Esophagus squamous epithelium (tissue), 5 donors: ENCODE measurements at regions not wholly inside any gene's neighbourhood (a gene's known extent, or its start where the extent isn't known, plus 50 kb on each side); places are given as distances from the start of the nearest gene placed in this dataset.

Experiments used
- DNase-seq: peaks from one replicate; lab custom pipeline; 2025; lab: John Stamatoyannopoulos, UW
- H3K27ac ChIP-seq, 4 donors: fragments of 200-600 bp; sonication (generic); one replicate each; pipeline ENCODE4 v1.5.1; 2016 to 2019; ENCODE audit warnings: mild to moderate bottlenecking in 1 of 4
- H3K27me3 ChIP-seq, 4 donors: fragments of 200-600 bp; sonication (generic); 1 replicate in 3 of 4; 2 replicates in 1 of 4; pipeline versions ENCODE4 v1.5.1 to v1.6.0; 2017 to 2021; ENCODE audit warnings: antibody characterized with exemption in 1 of 4
- H3K36me3 ChIP-seq, 3 donors: fragments of 200-600 bp; sonication (generic); one replicate each; pipeline ENCODE4 v1.5.1; 2016 to 2019
- H3K4me1 ChIP-seq, 3 donors: fragments of 200-600 bp; sonication (generic); one replicate each; pipeline ENCODE4 v1.5.1; 2017 to 2019
- H3K4me3 ChIP-seq, 4 donors: fragments of 200-600 bp; sonication (generic); 1 replicate in 3 of 4; 2 replicates in 1 of 4; pipeline ENCODE4 v1.5.1; 2016 to 2019; ENCODE audit warnings: mild to moderate bottlenecking in 2 of 4, moderate library complexity in 1 of 4
- H3K9me3 ChIP-seq, 3 donors: fragments of 200-600 bp; sonication (generic); one replicate each; pipeline ENCODE4 v1.5.1; 2016 to 2019
- CTCF ChIP-seq, 6 experiments: fragments of 450-650 bp in 4 of 6; fragments of 200-600 bp in 2 of 6; sonication (generic) in 2 of 6; IDR thresholded peaks; one replicate each; pipeline ENCODE4 v1.5.1; 2016 to 2019; ENCODE audit warnings: antibody characterized with exemption in 6 of 6, mild to moderate bottlenecking in 4 of 6, moderate library complexity in 4 of 6
- POLR2A ChIP-seq, 4 donors: fragments of 450-650 bp; IDR thresholded peaks; one replicate each; pipeline ENCODE4 v1.6.1; 2017; ENCODE audit warnings: antibody characterized with exemption in 4 of 4, mild to moderate bottlenecking in 4 of 4, moderate library complexity in 3 of 4
- WGBS, 2 donors: methylation state at CpG; one replicate each; pipeline ENCODE4 v1.1.5; 2018; 5-methylcytosine and 5-hydroxymethylcytosine counted together
- intact Hi-C: fragments of 100-400 bp; cut with DNase I; formaldehyde crosslinking; loops from one replicate; pipeline ENCODE4 v1.15.0; 2022
- donor health status: DM: yes; HTN: yes; CAD: no.

DNA sequence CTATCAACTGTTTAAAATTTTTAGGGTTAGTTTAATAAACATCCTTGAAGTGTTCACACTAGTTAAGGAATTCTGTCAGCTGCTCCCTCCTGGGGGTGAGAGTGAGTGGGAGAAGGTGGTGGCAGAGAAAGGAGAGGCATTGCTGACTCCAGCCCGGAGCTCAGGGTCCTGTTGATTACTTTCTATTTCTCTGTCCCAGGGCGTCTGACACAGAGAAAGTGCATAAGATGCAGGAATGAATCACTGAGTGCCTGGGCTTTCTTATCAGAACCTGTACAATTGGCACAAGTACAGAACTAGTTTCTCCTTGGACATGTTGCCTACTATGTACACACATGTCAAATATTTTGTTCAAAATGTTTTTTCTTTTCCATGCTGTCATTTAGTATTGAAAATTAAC is 410.8 kb upstream of the COBL start:
- H3K36me3 ChIP-seq: no peaks in the 10 kb centered on the region

GRCh38 chr7:51706851-51707250 is 390.2 kb upstream of the COBL start:
- Histone ChIP-seq H3K27ac (no peak overlapping the region), H3K27me3 (no peaks in the 10 kb centered on the region), H3K9me3 (peaks cover 0 to 5% (median 0%) of the 10 kb centered on the region in 3 donors), H3K4me1 (no peaks in the 10 kb centered on the region), H3K4me3 (no peak overlapping the region), H3K36me3 (no peaks in the 10 kb centered on the region)
- intact Hi-C loops: no loop called here
- no peak for DNase-seq
- TF ChIP-seq POLR2A (IDR thresholded peaks at IDR 0.05) (no peak), CTCF (IDR thresholded peaks at IDR 0.05) (no peak)
- WGBS, 2 donors: 18 to 25% methylated on average over 1 of the region's 1 CpG

More for the DNA sequence above, 410.8 kb upstream of the COBL start:
- no peaks in the 10 kb centered on the region for H3K27me3 ChIP-seq
- TF ChIP-seq CTCF (IDR thresholded peaks at IDR 0.05): no peak
- no peak for TF ChIP-seq POLR2A (IDR thresholded peaks at IDR 0.05)
- no peak overlapping the region for H3K27ac ChIP-seq
- H3K4me1 ChIP-seq: no peaks in the 10 kb centered on the region
- H3K4me3 ChIP-seq: no peak overlapping the region
- 19 to 37% methylated on average over 2 of the region's 2 CpGs for WGBS, 2 donors
- intact Hi-C loops: no loop called here
- H3K9me3 ChIP-seq: no peaks in the 10 kb centered on the region
- DNase-seq: no peak

DNA sequence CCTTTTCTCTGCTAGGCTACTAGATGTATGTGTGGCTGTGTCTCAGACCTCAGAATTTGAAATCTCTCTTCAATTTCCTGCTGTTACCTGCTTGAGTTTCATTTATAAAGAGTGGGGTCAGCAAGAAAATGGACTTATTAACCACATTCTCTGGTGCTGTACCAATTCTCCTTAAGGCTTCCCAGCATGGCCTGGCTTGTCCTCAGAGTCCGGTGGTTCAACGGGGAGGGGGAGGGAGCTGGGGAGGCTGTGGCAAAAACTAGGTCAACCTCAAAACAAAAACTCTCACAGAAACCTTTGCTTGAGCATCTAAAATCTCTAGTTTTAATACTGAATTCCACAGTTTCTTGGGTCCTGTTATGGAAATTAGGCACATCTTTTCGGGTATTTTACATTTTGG is 389.1 kb upstream of the COBL start:
- TF ChIP-seq POLR2A (IDR thresholded peaks at IDR 0.05): no peak
- no peak for TF ChIP-seq CTCF (IDR thresholded peaks at IDR 0.05)
- H3K4me1 ChIP-seq: no peaks in the 10 kb centered on the region
- H3K27ac ChIP-seq: no peak overlapping the region
- H3K27me3 ChIP-seq: no peaks in the 10 kb centered on the region
- H3K36me3 ChIP-seq: no peaks in the 10 kb centered on the region
- H3K9me3 ChIP-seq: peaks cover 0 to 5% (median 0%) of the 10 kb centered on the region in 3 donors
- intact Hi-C loops: no loop called here
- WGBS, 2 donors: 47 to 65% methylated on average over 3 of the region's 3 CpGs
- no peak for DNase-seq
- no peak overlapping the region for H3K4me3 ChIP-seq

- no peaks in the 10 kb centered on the region for H3K36me3 ChIP-seq
- 68 to 79% methylated on average over 3 of the region's 3 CpGs for WGBS, 2 donors
- no peaks in the 10 kb centered on the region for H3K27me3 ChIP-seq
- TF ChIP-seq CTCF (IDR thresholded peaks at IDR 0.05): no peak
- no peak for TF ChIP-seq POLR2A (IDR thresholded peaks at IDR 0.05)
- no peaks in the 10 kb centered on the region for H3K4me1 ChIP-seq
- no peak overlapping the region for H3K4me3 ChIP-seq
- intact Hi-C loops: no loop called here
- peaks cover 0 to 5% (median 0%) of the 10 kb centered on the region in 3 donors for H3K9me3 ChIP-seq
- DNase-seq: no peak
- no peak overlapping the region for H3K27ac ChIP-seq
Measured at GRCh38 chr7:51702673-51703072, 386.1 kb upstream of the COBL start.

GRCh38 chr7:51701935-51702334 is 385.3 kb upstream of the COBL start:
- DNase-seq: no peak
- WGBS, 2 donors: 77 to 85% methylated on average over 2 of the region's 2 CpGs
- intact Hi-C loops: no loop called here
- Histone ChIP-seq H3K27ac (no peak overlapping the region), H3K27me3 (no peaks in the 10 kb centered on the region), H3K9me3 (peaks cover 0 to 5% (median 0%) of the 10 kb centered on the region in 3 donors), H3K4me3 (no peak overlapping the region), H3K36me3 (no peaks in the 10 kb centered on the region), H3K4me1 (no peaks in the 10 kb centered on the region)
- TF ChIP-seq CTCF (IDR thresholded peaks at IDR 0.05) (no peak), POLR2A (IDR thresholded peaks at IDR 0.05) (no peak)
